ENCODE measurements at regions not wholly inside any gene's neighbourhood (a gene's known extent, or its start where the extent isn't known, plus 50 kb on each side); places are given as distances from the start of the nearest gene placed in this dataset.
"Not testable (repeated sequence)": the region's sequence is repeated elsewhere in the genome, so short reads cannot be mapped to it uniquely, and the experiment has no call there.

GRCh38 chr21:13802757-13803156 lies 193.2 kb downstream of the POTED start:
- DNase-seq = not testable (repeated sequence)

All from NCI-H2081 treated with DMSO at 0.1 percent for 48 hours (cell line).